NT2/D1 (cell line): ENCODE measurements at regions not wholly inside any gene's neighbourhood (a gene's known extent, or its start where the extent isn't known, plus 50 kb on each side); places are given as distances from the start of the nearest gene placed in this dataset.
"Not testable (repeated sequence)": the region's sequence is repeated elsewhere in the genome, so short reads cannot be mapped to it uniquely, and the experiment has no call there.

Experiments
- SUZ12 ChIP-seq: IDR thresholded peaks from 2 replicates; pipeline ENCODE4 v1.6.1; 2011; ENCODE audit not compliant: insufficient read length, insufficient read depth; ENCODE audit errors: extremely low read depth
- ZNF274 ChIP-seq: IDR thresholded peaks from 2 replicates; pipeline ENCODE4 v1.6.1; 2011; ENCODE audit warnings: mild to moderate bottlenecking, low read depth, low read length

DNA sequence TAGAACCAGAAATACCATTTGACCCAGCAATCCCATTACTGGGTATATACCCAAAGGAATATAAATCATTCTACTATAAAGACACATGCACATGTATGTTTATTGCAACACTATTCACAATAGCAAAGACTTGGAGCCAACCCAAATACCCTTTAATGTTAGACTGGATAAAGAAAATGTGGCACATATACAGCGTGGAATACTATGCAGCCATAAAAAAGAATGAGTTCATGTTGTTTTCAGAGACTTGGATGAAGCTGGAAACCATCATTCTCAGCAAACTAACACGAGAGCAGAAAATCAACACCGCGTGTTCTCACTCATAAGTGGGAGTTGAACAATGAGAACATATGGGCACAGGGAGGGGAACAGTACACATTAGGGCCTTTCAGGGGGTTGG, 79.9 kb downstream of the RFPL4B start:
- not testable (repeated sequence) for TF ChIP-seq ZNF274, SUZ12
